ENCODE measurements at regions not wholly inside any gene's neighbourhood (a gene's known extent, or its start where the extent isn't known, plus 50 kb on each side); places are given as distances from the start of the nearest gene placed in this dataset.

DNA sequence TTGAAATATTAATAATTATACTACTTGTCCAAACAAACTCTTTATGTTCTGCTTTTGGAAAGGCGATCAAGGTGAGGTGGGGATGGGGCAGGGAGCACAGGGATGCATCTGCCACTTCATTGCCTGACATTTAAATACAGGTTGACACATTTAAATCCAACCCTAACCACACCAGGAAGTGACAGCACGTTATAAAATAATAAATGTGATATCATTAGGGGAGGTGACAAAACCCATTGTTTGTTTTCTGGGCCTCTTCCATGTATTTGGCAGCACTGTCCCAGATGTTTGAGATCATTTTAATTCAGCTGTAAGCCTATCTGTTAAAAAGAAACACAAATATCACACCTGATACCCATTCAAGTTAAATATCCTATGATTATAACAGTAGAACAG is 342.4 kb upstream of the ARID1B start:
- TF ChIP-seq POLR2A (IDR thresholded peaks at IDR 0.05; ENCODE audit: low read depth): no peak
- TF ChIP-seq, protein P1, sequence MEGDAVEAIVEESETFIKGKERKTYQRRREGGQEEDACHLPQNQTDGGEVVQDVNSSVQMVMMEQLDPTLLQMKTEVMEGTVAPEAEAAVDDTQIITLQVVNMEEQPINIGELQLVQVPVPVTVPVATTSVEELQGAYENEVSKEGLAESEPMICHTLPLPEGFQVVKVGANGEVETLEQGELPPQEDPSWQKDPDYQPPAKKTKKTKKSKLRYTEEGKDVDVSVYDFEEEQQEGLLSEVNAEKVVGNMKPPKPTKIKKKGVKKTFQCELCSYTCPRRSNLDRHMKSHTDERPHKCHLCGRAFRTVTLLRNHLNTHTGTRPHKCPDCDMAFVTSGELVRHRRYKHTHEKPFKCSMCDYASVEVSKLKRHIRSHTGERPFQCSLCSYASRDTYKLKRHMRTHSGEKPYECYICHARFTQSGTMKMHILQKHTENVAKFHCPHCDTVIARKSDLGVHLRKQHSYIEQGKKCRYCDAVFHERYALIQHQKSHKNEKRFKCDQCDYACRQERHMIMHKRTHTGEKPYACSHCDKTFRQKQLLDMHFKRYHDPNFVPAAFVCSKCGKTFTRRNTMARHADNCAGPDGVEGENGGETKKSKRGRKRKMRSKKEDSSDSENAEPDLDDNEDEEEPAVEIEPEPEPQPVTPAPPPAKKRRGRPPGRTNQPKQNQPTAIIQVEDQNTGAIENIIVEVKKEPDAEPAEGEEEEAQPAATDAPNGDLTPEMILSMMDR (IDR thresholded peaks at IDR 0.05): no peak
- TF ChIP-seq POLR2AphosphoS5 (IDR thresholded peaks at IDR 0.05): no peak
- TF ChIP-seq EP300 (IDR thresholded peaks at IDR 0.05): no peak

Measured in esophagus muscularis mucosa (tissue), 4 donors.